ENCODE measurements at regions not wholly inside any gene's neighbourhood (a gene's known extent, or its start where the extent isn't known, plus 50 kb on each side); places are given as distances from the start of the nearest gene placed in this dataset.

DNA sequence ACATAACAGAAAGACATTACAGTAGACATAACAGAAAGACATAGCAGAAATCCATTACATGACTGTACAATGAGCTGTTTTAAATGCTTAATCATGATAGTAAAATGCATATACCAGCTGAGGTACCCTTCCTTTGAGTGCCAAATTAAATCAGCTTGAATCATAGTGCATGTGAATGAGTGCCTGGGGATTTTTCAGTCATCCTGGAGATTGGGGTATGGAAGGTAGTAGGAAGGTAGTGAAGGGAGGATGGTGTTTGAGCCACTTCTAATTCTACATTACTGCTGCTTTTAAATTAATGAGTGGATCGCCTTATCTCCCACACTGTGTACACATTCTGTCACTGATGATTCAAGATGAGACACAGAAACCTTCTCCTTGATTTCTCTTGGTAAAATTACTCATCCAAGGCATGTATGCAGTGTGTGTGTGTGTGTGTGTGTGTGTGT is 534.2 kb downstream of the LRFN5 start (continued):
- TF ChIP-seq ZNF37A (tag by site-specific recombination; IDR thresholded peaks at IDR 0.05) (no peak), ZNF114 (tag by site-specific recombination; IDR thresholded peaks at IDR 0.05) (no peak), ZNF501 (tag by site-specific recombination; IDR thresholded peaks at IDR 0.05) (no peak)
- TF ChIP-seq, protein P1, sequence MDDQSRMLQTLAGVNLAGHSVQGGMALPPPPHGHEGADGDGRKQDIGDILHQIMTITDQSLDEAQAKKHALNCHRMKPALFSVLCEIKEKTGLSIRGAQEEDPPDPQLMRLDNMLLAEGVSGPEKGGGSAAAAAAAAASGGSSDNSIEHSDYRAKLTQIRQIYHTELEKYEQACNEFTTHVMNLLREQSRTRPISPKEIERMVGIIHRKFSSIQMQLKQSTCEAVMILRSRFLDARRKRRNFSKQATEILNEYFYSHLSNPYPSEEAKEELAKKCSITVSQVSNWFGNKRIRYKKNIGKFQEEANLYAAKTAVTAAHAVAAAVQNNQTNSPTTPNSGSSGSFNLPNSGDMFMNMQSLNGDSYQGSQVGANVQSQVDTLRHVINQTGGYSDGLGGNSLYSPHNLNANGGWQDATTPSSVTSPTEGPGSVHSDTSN (CRISPR knock-in tag; IDR thresholded peaks at IDR 0.05): no peak

DNA sequence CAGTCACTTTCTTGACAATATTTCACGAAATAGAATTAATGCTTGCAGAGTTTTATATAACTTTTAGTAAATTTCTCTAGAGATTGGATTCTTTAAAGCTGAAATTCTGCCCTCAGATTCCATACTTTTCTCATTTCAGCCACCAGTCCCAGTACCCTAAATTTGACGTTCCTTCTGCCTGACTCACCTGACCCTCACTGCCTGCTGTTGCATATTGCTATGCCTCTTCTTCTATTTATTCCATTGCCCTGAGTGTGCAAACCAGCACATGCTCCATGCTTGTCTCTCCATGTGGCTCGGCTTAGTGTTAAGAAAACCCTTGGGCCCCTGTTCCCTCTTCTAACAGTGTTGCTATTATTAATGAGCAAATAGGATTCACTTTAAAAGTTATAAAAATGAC is 533.3 kb downstream of the LRFN5 start:
- TF ChIP-seq ZNF621 (tag by site-specific recombination; IDR thresholded peaks at IDR 0.05) (no peak), TRIM28 (IDR thresholded peaks at IDR 0.05; ENCODE audit: borderline replicate concordance, low read length) (no peak), ZNF121 (tag by site-specific recombination; IDR thresholded peaks at IDR 0.05) (no peak), ZSCAN23 (tag by site-specific recombination; IDR thresholded peaks at IDR 0.05) (no peak), PRDM1 (tag by site-specific recombination; IDR thresholded peaks at IDR 0.05) (no peak), ZNF514 (tag by site-specific recombination; IDR thresholded peaks at IDR 0.05) (no peak), KLF9 (tag by site-specific recombination; IDR thresholded peaks at IDR 0.05; ENCODE audit: low read depth) (no peak), ZNF585B (tag by site-specific recombination; IDR thresholded peaks at IDR 0.05) (no peak), ZNF114 (tag by site-specific recombination; IDR thresholded peaks at IDR 0.05) (no peak), HOXD13 (CRISPR knock-in tag; IDR thresholded peaks at IDR 0.05; ENCODE audit: borderline replicate concordance) (no peak), ZNF416 (tag by site-specific recombination; IDR thresholded peaks at IDR 0.05) (no peak), ZNF175 (tag by site-specific recombination; IDR thresholded peaks at IDR 0.05) (no peak), ZNF792 (tag by site-specific recombination; IDR thresholded peaks at IDR 0.05) (no peak), ZNF670 (tag by site-specific recombination; IDR thresholded peaks at IDR 0.05; ENCODE audit: low read depth) (no peak)
- TF ChIP-seq, protein P2, sequence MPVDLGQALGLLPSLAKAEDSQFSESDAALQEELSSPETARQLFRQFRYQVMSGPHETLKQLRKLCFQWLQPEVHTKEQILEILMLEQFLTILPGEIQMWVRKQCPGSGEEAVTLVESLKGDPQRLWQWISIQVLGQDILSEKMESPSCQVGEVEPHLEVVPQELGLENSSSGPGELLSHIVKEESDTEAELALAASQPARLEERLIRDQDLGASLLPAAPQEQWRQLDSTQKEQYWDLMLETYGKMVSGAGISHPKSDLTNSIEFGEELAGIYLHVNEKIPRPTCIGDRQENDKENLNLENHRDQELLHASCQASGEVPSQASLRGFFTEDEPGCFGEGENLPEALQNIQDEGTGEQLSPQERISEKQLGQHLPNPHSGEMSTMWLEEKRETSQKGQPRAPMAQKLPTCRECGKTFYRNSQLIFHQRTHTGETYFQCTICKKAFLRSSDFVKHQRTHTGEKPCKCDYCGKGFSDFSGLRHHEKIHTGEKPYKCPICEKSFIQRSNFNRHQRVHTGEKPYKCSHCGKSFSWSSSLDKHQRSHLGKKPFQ (tag by site-specific recombination; IDR thresholded peaks at IDR 0.05): no peak
- TF ChIP-seq, protein P3, sequence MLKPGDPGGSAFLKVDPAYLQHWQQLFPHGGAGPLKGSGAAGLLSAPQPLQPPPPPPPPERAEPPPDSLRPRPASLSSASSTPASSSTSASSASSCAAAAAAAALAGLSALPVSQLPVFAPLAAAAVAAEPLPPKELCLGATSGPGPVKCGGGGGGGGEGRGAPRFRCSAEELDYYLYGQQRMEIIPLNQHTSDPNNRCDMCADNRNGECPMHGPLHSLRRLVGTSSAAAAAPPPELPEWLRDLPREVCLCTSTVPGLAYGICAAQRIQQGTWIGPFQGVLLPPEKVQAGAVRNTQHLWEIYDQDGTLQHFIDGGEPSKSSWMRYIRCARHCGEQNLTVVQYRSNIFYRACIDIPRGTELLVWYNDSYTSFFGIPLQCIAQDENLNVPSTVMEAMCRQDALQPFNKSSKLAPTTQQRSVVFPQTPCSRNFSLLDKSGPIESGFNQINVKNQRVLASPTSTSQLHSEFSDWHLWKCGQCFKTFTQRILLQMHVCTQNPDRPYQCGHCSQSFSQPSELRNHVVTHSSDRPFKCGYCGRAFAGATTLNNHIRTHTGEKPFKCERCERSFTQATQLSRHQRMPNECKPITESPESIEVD (tag by site-specific recombination; IDR thresholded peaks at IDR 0.05): no peak
- TF ChIP-seq, protein P4, sequence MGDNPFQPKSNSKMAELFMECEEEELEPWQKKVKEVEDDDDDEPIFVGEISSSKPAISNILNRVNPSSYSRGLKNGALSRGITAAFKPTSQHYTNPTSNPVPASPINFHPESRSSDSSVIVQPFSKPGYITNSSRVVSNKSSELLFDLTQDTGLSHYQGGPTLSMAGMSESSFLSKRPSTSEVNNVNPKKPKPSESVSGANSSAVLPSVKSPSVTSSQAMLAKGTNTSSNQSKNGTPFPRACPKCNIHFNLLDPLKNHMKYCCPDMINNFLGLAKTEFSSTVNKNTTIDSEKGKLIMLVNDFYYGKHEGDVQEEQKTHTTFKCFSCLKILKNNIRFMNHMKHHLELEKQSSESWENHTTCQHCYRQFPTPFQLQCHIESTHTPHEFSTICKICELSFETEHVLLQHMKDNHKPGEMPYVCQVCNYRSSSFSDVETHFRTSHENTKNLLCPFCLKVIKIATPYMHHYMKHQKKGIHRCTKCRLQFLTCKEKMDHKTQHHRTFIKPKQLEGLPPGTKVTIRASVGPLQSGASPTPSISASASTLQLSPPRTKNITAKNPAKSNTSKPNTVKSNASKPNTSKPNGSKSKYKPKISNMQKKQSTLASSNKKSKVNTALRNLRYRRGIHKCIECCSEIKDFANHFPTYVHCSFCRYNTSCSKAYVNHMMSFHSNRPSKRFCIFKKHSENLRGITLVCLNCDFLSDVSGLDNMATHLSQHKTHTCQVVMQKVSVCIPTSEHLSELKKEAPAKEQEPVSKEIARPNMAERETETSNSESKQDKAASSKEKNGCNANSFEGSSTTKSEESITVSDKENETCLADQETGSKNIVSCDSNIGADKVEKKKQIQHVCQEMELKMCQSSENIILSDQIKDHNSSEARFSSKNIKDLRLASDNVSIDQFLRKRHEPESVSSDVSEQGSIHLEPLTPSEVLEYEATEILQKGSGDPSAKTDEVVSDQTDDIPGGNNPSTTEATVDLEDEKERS (tag by site-specific recombination; IDR thresholded peaks at IDR 0.05): no peak
- Histone ChIP-seq H3K27ac (ENCODE audit: extremely low read depth, low read depth, low read length) (no peak overlapping the region), H3K4me1 (ENCODE audit: control insufficient read depth, insufficient read depth, low read length) (no peaks in the 10 kb centered on the region), H3K36me3 (ENCODE audit: control insufficient read depth in 2 of 2, insufficient read depth in 1 of 2, low read length in 2 of 2) (no peaks in the 10 kb centered on the region), H3K4me3 (ENCODE audit: low read depth, low read length) (no peak overlapping the region), H3K9me3 (ENCODE audit: control insufficient read depth, insufficient read depth, low read depth, low read length) (no peaks in the 10 kb centered on the region)
- ChIA-PET POLR2A (no interaction called here), CTCF (no interaction called here)

All from HEK293 (cell line).